ENCODE measurements at regions not wholly inside any gene's neighbourhood (a gene's known extent, or its start where the extent isn't known, plus 50 kb on each side); places are given as distances from the start of the nearest gene placed in this dataset.

GRCh38 chr2:58569475-58570185 is 328.5 kb upstream of the FANCL start (continued):
- TF ChIP-seq, protein P1, sequence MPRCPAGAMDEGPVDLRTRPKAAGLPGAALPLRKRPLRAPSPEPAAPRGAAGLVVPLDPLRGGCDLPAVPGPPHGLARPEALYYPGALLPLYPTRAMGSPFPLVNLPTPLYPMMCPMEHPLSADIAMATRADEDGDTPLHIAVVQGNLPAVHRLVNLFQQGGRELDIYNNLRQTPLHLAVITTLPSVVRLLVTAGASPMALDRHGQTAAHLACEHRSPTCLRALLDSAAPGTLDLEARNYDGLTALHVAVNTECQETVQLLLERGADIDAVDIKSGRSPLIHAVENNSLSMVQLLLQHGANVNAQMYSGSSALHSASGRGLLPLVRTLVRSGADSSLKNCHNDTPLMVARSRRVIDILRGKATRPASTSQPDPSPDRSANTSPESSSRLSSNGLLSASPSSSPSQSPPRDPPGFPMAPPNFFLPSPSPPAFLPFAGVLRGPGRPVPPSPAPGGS (IDR thresholded peaks at IDR 0.05) = no peak
- no peak for TF ChIP-seq HOXB5 (CRISPR knock-in tag; IDR thresholded peaks at IDR 0.05)

GRCh38 chr2:58568901-58569300 is 327.8 kb upstream of the FANCL start:
- no peak overlapping the region for H3K4me3 ChIP-seq
- no peak overlapping the region for H3K4me2 ChIP-seq
- no peak for FAIRE-seq
- H3K27ac ChIP-seq = no peak overlapping the region
- no peak for DNase-seq (ENCODE audit: low read depth in 1 of 2, low spot score in 1 of 2)
- 58% methylated on average over 2 of the region's 2 CpGs for WGBS (ENCODE audit: missing lambda C conversion rate)
- TF ChIP-seq ZNF302 (CRISPR knock-in tag; IDR thresholded peaks at IDR 0.05) (no peak), MAX (IDR thresholded peaks at IDR 0.05) (no peak), FOSL2 (IDR thresholded peaks at IDR 0.05) (no peak), FOSL2 (CRISPR knock-in tag; IDR thresholded peaks at IDR 0.05) (no peak)
- TF ChIP-seq, protein P2, sequence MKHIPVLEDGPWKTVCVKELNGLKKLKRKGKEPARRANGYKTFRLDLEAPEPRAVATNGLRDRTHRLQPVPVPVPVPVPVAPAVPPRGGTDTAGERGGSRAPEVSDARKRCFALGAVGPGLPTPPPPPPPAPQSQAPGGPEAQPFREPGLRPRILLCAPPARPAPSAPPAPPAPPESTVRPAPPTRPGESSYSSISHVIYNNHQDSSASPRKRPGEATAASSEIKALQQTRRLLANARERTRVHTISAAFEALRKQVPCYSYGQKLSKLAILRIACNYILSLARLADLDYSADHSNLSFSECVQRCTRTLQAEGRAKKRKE (CRISPR knock-in tag; IDR thresholded peaks at IDR 0.05; ENCODE audit: low read depth) = no peak
- POLR2A ChIA-PET = no interaction called here
- H3K4me1 ChIP-seq = no peaks in the 10 kb centered on the region
- H3K9me3 ChIP-seq = no peaks in the 10 kb centered on the region
- no peak for ATAC-seq
- CTCF ChIA-PET = interaction anchor here (0.6 kb wide), 1 partner anchor 249 kb away, joined by 5 read pairs; no protein-coding TSS in a partner anchor

DNA sequence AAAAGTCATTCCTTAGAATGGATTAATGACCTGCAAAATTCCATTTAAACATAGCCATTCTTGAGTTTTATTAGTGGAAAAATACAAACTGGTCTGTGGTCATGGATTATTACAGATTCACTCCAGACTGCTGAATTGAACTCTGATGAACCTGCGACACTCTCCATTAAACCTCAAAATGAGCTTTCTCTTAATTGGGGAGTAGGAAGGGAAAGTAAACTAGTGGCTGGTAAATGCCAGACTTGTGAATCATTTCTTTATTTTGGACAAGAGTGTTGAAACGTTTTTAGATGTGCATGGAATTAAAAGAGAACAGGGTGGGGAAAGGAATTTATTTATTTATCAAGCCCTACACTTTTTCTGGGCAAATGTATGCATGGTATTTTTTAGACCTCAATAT is 321.2 kb upstream of the FANCL start:
- H3K4me2 ChIP-seq = 0 out of 3 replicates have a peak overlapping the region, but pooled peaks have one; percentile 14
- FAIRE-seq (no peak), ATAC-seq (no peak), DNase-seq (ENCODE audit: low read depth in 1 of 2, low spot score in 1 of 2) (no peak)
- ChIA-PET CTCF (no interaction called here), POLR2A (no interaction called here)
- no peak for TF ChIP-seq ZC3H11A (IDR thresholded peaks at IDR 0.05)
- TF ChIP-seq EHF (CRISPR knock-in tag; IDR thresholded peaks at IDR 0.05) = no peak
- TF ChIP-seq CBX2 (IDR thresholded peaks at IDR 0.05; ENCODE audit: borderline replicate concordance, low read depth) = no peak
- TF ChIP-seq FOXS1 (CRISPR knock-in tag; IDR thresholded peaks at IDR 0.05) = no peak
- TF ChIP-seq POLR2A (IDR thresholded peaks at IDR 0.05; ENCODE audit: low read length) = no peak
- no peak for TF ChIP-seq SREBF2 (IDR thresholded peaks at IDR 0.05)
- no peak for TF ChIP-seq POLR2AphosphoS2 (conservative IDR thresholded peaks at IDR 0.05; ENCODE audit: low read length)
- no peak for TF ChIP-seq RARB (CRISPR knock-in tag; IDR thresholded peaks at IDR 0.05)
- TF ChIP-seq CBX8 (IDR thresholded peaks at IDR 0.05) = no peak
- TF ChIP-seq, protein P3, sequence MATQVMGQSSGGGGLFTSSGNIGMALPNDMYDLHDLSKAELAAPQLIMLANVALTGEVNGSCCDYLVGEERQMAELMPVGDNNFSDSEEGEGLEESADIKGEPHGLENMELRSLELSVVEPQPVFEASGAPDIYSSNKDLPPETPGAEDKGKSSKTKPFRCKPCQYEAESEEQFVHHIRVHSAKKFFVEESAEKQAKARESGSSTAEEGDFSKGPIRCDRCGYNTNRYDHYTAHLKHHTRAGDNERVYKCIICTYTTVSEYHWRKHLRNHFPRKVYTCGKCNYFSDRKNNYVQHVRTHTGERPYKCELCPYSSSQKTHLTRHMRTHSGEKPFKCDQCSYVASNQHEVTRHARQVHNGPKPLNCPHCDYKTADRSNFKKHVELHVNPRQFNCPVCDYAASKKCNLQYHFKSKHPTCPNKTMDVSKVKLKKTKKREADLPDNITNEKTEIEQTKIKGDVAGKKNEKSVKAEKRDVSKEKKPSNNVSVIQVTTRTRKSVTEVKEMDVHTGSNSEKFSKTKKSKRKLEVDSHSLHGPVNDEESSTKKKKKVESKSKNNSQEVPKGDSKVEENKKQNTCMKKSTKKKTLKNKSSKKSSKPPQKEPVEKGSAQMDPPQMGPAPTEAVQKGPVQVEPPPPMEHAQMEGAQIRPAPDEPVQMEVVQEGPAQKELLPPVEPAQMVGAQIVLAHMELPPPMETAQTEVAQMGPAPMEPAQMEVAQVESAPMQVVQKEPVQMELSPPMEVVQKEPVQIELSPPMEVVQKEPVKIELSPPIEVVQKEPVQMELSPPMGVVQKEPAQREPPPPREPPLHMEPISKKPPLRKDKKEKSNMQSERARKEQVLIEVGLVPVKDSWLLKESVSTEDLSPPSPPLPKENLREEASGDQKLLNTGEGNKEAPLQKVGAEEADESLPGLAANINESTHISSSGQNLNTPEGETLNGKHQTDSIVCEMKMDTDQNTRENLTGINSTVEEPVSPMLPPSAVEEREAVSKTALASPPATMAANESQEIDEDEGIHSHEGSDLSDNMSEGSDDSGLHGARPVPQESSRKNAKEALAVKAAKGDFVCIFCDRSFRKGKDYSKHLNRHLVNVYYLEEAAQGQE (IDR thresholded peaks at IDR 0.05) = no peak
- no peak for TF ChIP-seq RNF2 (IDR thresholded peaks at IDR 0.05; ENCODE audit: borderline replicate concordance, low read depth)
- no peak for TF ChIP-seq RFX5 (IDR thresholded peaks at IDR 0.05)
- no peak for TF ChIP-seq ELK1 (IDR thresholded peaks at IDR 0.05; ENCODE audit: low read depth, low read length)
- no peak for TF ChIP-seq HDAC2 (IDR thresholded peaks at IDR 0.05)
- no peak for TF ChIP-seq KDM5A (IDR thresholded peaks at IDR 0.05)
- TF ChIP-seq TFCP2L1 (CRISPR knock-in tag; IDR thresholded peaks at IDR 0.05) = no peak
- TF ChIP-seq JUN (IDR thresholded peaks at IDR 0.05) = no peak
- TF ChIP-seq HEYL (CRISPR knock-in tag; IDR thresholded peaks at IDR 0.05) = no peak
- TF ChIP-seq NR3C1 (IDR thresholded peaks at IDR 0.05) = no peak
- TF ChIP-seq JUNB (IDR thresholded peaks at IDR 0.05) = no peak
- H3K27ac ChIP-seq = no peak overlapping the region
- no peak overlapping the region for H3K4me3 ChIP-seq
- H3K4me1 ChIP-seq = peaks cover 7% of the 10 kb centered on the region; the same call in 1 of the 3 replicates
- H3K9me3 ChIP-seq = no peaks in the 10 kb centered on the region
- WGBS (ENCODE audit: missing lambda C conversion rate) = 44% methylated on average over 2 of the region's 2 CpGs

All from A549 (cell line).